K562 (cell line): ENCODE measurements at regions not wholly inside any gene's neighbourhood (a gene's known extent, or its start where the extent isn't known, plus 50 kb on each side); places are given as distances from the start of the nearest gene placed in this dataset.

Source experiments
- ATAC-seq: fragments of 200-7000 bp; cut with Tn5 transposase; 3 replicates; pipeline ENCODE4 v1.9.1; 2020; ENCODE audit warnings: moderate library complexity
- BruUV-seq: library from RNA; stranded (reverse); fragments of 400-500 nt; replicated peaks from 2 replicates; lab custom pipeline; 2021; lab: Mats Ljungman, UMichigan
- CTCF ChIA-PET: fragments of 300-600 bp; formaldehyde crosslinking; extraction: SDS; loops from one replicate; lab custom pipeline; 2021; ENCODE audit warnings: low intra/inter-chr PET ratio; lab: Yijun Ruan, JAX
- POLR2A ChIA-PET: fragments of 300-600, 350-650 bp; sonication (Branson Sonifier 250); formaldehyde crosslinking; extraction: SDS; loops from one replicate; lab custom pipeline; 2021; ENCODE audit warnings: antibody characterized with exemption, inconsistent platforms; lab: Yijun Ruan, JAX
- DNase-seq, 4 experiments: peaks; one replicate each; pipeline versions ENCODE4 v3.0.0 to v3.0.0-alpha.2; 2011 to 2018; ENCODE audit warnings: low spot score in 3 of 4, mixed read lengths in 3 of 4; ENCODE audit errors: extremely low read depth in 1 of 4
- FAIRE-seq: peaks from 2 replicates; lab custom pipeline; 2011; peaks lifted over from hg19 to GRCh38; lab: Jason Lieb, UNC
- H2AFZ ChIP-seq: 2 replicates; pipeline ENCODE4 v1.6.0; 2011; ENCODE audit warnings: low read depth, low read length, control low read depth, inconsistent platforms
- H3K27ac ChIP-seq: fragments of 200-600 bp; 3 replicates; pipeline ENCODE4 v1.8.0; 2011; ENCODE audit warnings: low read depth, mild to moderate bottlenecking, control low read depth, inconsistent platforms, low read length, moderate library complexity, mixed read lengths; ENCODE audit errors: extremely low read depth
- H3K27me3 ChIP-seq, 2 experiments: fragments of 300-600 bp in 1 of 2; 2 replicates in 1 of 2; 3 replicates in 1 of 2; pipeline versions ENCODE4 v1.6.0 to v1.8.0; 2011; ENCODE audit warnings: inconsistent platforms in 2 of 2, low read length in 2 of 2, mild to moderate bottlenecking in 1 of 2, mixed read lengths in 1 of 2, moderate library complexity in 1 of 2; ENCODE audit not compliant: control insufficient read depth in 2 of 2, insufficient read depth in 2 of 2
- H3K36me3 ChIP-seq: fragments of 300-600 bp; 3 replicates; pipeline ENCODE4 v1.8.0; 2011; ENCODE audit warnings: mild to moderate bottlenecking, low read length, inconsistent platforms; ENCODE audit not compliant: control insufficient read depth, insufficient read depth
- H3K4me1 ChIP-seq, 2 experiments: fragments of 200-600 bp in 1 of 2; replicated peaks in 1 of 2; 2 replicates in 1 of 2; 3 replicates in 1 of 2; pipeline versions ENCODE4 v1.5.1 to v1.8.0; 2011; ENCODE audit warnings: inconsistent platforms in 2 of 2, low read length in 2 of 2, mild to moderate bottlenecking in 1 of 2, mixed read lengths in 1 of 2, moderate library complexity in 1 of 2; ENCODE audit not compliant: control insufficient read depth in 2 of 2, insufficient read depth in 2 of 2
- H3K4me2 ChIP-seq: 2 replicates; pipeline ENCODE4 v1.6.1; 2011; ENCODE audit warnings: low read length, control low read depth, inconsistent platforms, mixed read lengths; ENCODE audit not compliant: insufficient read depth
- H3K4me3 ChIP-seq: fragments of 200-600 bp; sonication (generic), shearing (Covaris generic); 2 replicates; pipeline ENCODE4 v1.5.1; 2016; ENCODE audit warnings: control low read depth, inconsistent platforms
- H3K79me2 ChIP-seq: fragments of 200-600 bp; 3 replicates; pipeline ENCODE4 v1.8.0; 2011; ENCODE audit warnings: low read length, inconsistent platforms; ENCODE audit not compliant: control insufficient read depth, insufficient read depth
- H3K9ac ChIP-seq, 2 experiments: 2 replicates each; pipeline versions ENCODE4 v1.6.0 to v1.6.1; 2011; ENCODE audit warnings: low read depth in 2 of 2, low read length in 2 of 2, control low read depth in 1 of 2, inconsistent platforms in 1 of 2, mild to moderate bottlenecking in 1 of 2, mixed read lengths in 1 of 2; ENCODE audit not compliant: insufficient read depth in 1 of 2
- H3K9me1 ChIP-seq: one replicate; pipeline ENCODE4 v1.6.0; 2011; ENCODE audit warnings: inconsistent platforms, mild to moderate bottlenecking, low read length, moderate library complexity; ENCODE audit not compliant: control insufficient read depth, insufficient read depth
- H3K9me3 ChIP-seq: replicated peaks from 2 replicates; pipeline ENCODE4 v1.5.1; 2011; ENCODE audit warnings: low read depth, low read length, inconsistent platforms; ENCODE audit not compliant: control insufficient read depth, insufficient read depth
- H4K20me1 ChIP-seq: replicated peaks from 2 replicates; pipeline ENCODE4 v1.6.1; 2011; ENCODE audit warnings: low read length, inconsistent platforms, mixed read lengths; ENCODE audit not compliant: control insufficient read depth, insufficient read depth
- ARID3B ChIP-seq: fragments of 250-450 bp; sonication (Bioruptor Pico); IDR thresholded peaks from 2 replicates; pipeline ENCODE4 v1.4.0; 2020; ENCODE audit warnings: borderline replicate concordance
- CAMTA2 ChIP-seq: fragments of 250-450 bp; sonication (Bioruptor Pico); conservative IDR thresholded peaks from 2 replicates; pipeline ENCODE4 v1.5.1; 2022
- HMGN3 ChIP-seq: IDR thresholded peaks from 2 replicates; pipeline ENCODE4 v1.6.1; 2011; ENCODE audit warnings: borderline replicate concordance, low read depth, mild to moderate bottlenecking, mixed read lengths, low read length; ENCODE audit not compliant: insufficient read length; ENCODE audit errors: extremely low read depth
- ILF3 ChIP-seq: fragments of 450-650 bp; IDR thresholded peaks from 2 replicates; pipeline ENCODE4 v1.6.1; 2018; ENCODE audit warnings: antibody characterized with exemption, mild to moderate bottlenecking, moderate library complexity, borderline replicate concordance
- NFYB ChIP-seq: IDR thresholded peaks from 2 replicates; pipeline ENCODE4 v1.6.1; 2011; ENCODE audit warnings: mild to moderate bottlenecking, moderate library complexity; ENCODE audit not compliant: insufficient read length; ENCODE audit errors: extremely low read depth
- RBM39 ChIP-seq: fragments of 200-400 bp; formaldehyde crosslinking; optimal IDR thresholded peaks from 2 replicates; pipeline ENCODE3; 2018; ENCODE audit warnings: low read depth, low read length
- THRA ChIP-seq: fragments of 450-650 bp; IDR thresholded peaks from 2 replicates; pipeline ENCODE4 v1.6.1; 2017; ENCODE audit warnings: mild to moderate bottlenecking, moderate library complexity
- ZBTB11 ChIP-seq, 3 experiments: fragments of 200-800 bp in 1 of 3; fragments of 250-450 bp in 1 of 3; fragments of 450-650 bp in 1 of 3; sonication (Bioruptor Pico) in 1 of 3; sonication (Bioruptor generic) in 1 of 3; formaldehyde crosslinking in 1 of 3; IDR thresholded peaks; 2 replicates each; pipeline versions ENCODE4 v1.6.1 to v1.8.0; 2016 to 2022; ENCODE audit warnings: mild to moderate bottlenecking in 2 of 3, missing genetic modification characterization in 2 of 3, missing compliant biosample characterization in 1 of 3, moderate library complexity in 1 of 3
- ZNF239 ChIP-seq: fragments of 250-450 bp; sonication (Bioruptor Pico); IDR thresholded peaks from 2 replicates; pipeline ENCODE4 v1.4.0; 2020; ENCODE audit warnings: mild to moderate bottlenecking
- ZNF445 ChIP-seq: fragments of 250-450 bp; sonication (Bioruptor Pico); IDR thresholded peaks from 2 replicates; pipeline ENCODE4 v1.4.0; 2020; ENCODE audit warnings: low read depth, mild to moderate bottlenecking, moderate library complexity
- ZNF57 ChIP-seq: fragments of 450-650 bp; formaldehyde crosslinking; IDR thresholded peaks from 2 replicates; pipeline ENCODE4 v1.4.0; 2020; ENCODE audit warnings: mild to moderate bottlenecking, moderate library complexity
- ZNF830 ChIP-seq: fragments of 250-450 bp; sonication (Bioruptor Pico); IDR thresholded peaks from 2 replicates; pipeline ENCODE4 v1.5.0; 2021; ENCODE audit warnings: mild to moderate bottlenecking
- WGBS: fragments of 100-300 bp; shearing (Covaris generic); methylation state at CpG from one replicate; pipeline ENCODE4 v1.1.6; 2016; ENCODE audit warnings: low coverage, mixed read lengths; ENCODE audit not compliant: insufficient coverage; ENCODE audit errors: missing lambda C conversion rate; 5-methylcytosine and 5-hydroxymethylcytosine counted together
- in situ Hi-C: fragments of 300-500 bp; cut with MboI; formaldehyde crosslinking; loops from 4 replicates; pipeline ENCODE4 v1.15.0; 2018; ENCODE audit warnings: inconsistent platforms, mixed read lengths
- intact Hi-C: fragments of 100-400 bp; cut with micrococcal nuclease; formaldehyde crosslinking; loops from 2 replicates; pipeline ENCODE4 v1.14.2; 2022

GRCh38 chr20:58116505-58116904 is 111.9 kb downstream of the ANKRD60 start (continued):
- no peak for TF ChIP-seq ILF3
- TF ChIP-seq NFYB, result no peak
- no peak for TF ChIP-seq THRA

GRCh38 chr20:58113716-58114115 is 114.7 kb downstream of the ANKRD60 start:
- no peak for DNase-seq
- no peaks in the 10 kb centered on the region for H3K4me1 ChIP-seq
- ATAC-seq, result no peak
- CTCF ChIA-PET, result no interaction called here
- intact Hi-C loops (no loop called here), in situ Hi-C loops (no loop called here)
- no peak overlapping the region for H3K4me2 ChIP-seq
- no peak for FAIRE-seq
- no peak for TF ChIP-seq CAMTA2
- no peak for TF ChIP-seq ZNF57 (CRISPR knock-in tag)
- TF ChIP-seq RBM39, result no peak
- no peak for TF ChIP-seq ARID3B (CRISPR knock-in tag)
- no peak for TF ChIP-seq HMGN3
- TF ChIP-seq ZNF239 (CRISPR knock-in tag), result no peak
- TF ChIP-seq ZNF830 (CRISPR knock-in tag), result no peak
- TF ChIP-seq ZNF445, result no peak
- TF ChIP-seq ZBTB11 (CRISPR knock-in tag; IDR thresholded peaks at IDR 0.05), result 0 out of 6 replicates have a peak, but pooled peaks of 1 of the 3 experiments have one; percentile 16
- H3K36me3 ChIP-seq, result no peaks in the 10 kb centered on the region
- H3K27ac ChIP-seq, result no peak overlapping the region
- no TSS peak for BruUV-seq
- H4K20me1 ChIP-seq, result no peaks in the 10 kb centered on the region; the same call in 1 of the 2 replicates
- no peak overlapping the region for H2AFZ ChIP-seq
- H3K27me3 ChIP-seq, result peaks cover 7 to 17% of the 10 kb centered on the region in 2 experiments; a peak in 3 of 5 replicates
- no peaks in the 10 kb centered on the region for H3K9me1 ChIP-seq
- no peak overlapping the region for H3K9ac ChIP-seq
- H3K9me3 ChIP-seq, result no peaks in the 10 kb centered on the region
- no peak overlapping the region for H3K4me3 ChIP-seq
- POLR2A ChIA-PET, result no interaction called here
- no peaks in the 10 kb centered on the region for H3K79me2 ChIP-seq
- 0% methylated on average over 10 of the region's 10 CpGs for WGBS
